RPMI8226 (cell line): ENCODE measurements at regions not wholly inside any gene's neighbourhood (a gene's known extent, or its start where the extent isn't known, plus 50 kb on each side); places are given as distances from the start of the nearest gene placed in this dataset.
A peak's percentile ranks its signal among the peaks of the same experiment; 100 is the strongest.
"Not testable (repeated sequence)": the region's sequence is repeated elsewhere in the genome, so short reads cannot be mapped to it uniquely, and the experiment has no call there.

Source experiments
- DNase-seq: peaks from one replicate; pipeline ENCODE4 v3.0.0-alpha.2; 2015

DNA sequence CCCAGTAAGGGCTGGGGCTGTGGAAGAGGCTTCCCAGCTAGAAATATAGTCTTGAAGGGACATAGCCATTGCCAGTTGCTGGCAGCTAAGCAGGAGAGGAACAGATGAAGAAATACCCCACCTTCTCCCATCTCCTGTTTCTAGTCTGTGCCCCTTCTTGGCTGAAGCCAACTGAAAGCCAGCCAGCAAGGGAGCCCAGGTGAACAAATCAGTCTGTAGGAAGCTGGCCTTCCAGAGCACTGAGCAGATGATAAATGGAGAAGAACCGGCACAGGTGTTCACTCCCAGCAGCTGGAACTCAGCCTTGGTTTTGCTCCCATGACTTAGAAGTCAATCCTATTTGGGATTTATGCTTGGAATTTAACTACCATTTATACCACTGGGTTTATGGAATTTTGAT, 69.2 kb upstream of the DHX40 start:
- no peak for DNase-seq

DNA sequence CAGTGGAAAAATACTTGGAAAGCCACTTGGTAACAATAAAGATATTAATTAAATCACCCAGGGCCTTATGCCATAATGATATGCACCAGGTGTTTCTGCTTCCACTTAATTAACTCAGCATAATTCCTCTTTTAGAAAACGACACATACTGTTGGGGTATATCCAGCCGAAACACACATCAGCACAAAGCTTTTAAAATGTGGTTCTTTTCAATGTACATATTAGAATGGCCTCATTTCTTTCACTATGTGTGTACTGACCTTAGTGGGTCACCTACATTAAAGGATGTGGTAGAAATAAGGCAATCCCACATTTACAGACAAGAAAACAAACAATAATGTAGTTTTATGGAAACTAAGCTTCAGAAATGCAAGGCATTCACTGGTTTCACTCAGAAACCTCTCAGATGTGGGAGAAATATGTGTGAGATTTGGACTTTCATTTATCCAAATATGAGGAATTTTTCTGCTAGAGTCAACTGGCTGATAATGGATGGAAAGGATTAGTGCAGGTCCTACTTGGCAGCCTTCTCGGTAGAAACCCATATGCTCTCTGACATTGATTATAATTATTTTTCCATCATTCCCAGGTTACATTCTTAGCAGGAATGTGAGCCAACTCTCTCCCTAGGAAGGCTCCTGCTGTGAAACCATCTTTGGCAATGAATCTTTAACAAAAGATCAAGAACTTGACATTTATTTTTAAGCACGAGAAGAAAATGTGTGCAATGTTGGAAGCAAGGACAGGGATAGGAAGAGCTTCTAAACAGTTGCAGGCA, 66.7 kb upstream of the DHX40 start:
- DNase-seq, result no peak

DNA sequence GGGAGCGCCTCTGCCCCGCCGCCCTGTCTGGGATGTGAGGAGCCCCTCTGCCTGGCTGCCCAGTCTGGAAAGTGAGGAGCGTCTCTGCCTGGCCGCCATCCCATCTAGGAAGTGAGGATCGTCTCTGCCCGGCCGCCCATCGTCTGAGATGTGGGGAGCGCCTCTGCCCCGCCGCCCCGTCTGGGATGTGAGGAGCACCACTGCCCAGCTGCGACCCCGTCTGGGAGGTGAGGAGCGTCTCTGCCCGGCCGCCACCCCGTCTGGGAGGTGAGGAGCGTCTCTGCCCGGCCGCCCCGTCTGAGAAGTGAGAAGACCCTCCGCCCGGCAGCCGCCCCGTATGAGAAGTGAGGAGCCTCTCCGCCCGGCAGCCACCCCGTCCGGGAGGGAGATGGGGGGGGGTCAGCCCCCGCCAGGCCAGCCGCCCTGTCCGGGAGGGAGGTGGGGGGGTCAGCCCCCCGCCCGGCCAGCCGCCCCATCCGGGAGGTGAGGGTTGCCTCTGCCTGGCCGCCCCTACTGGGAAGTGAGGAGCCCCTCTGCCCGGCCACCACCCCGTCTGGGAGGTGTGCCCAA, 65.2 kb upstream of the DHX40 start:
- DNase-seq, result not testable (repeated sequence)

DNA sequence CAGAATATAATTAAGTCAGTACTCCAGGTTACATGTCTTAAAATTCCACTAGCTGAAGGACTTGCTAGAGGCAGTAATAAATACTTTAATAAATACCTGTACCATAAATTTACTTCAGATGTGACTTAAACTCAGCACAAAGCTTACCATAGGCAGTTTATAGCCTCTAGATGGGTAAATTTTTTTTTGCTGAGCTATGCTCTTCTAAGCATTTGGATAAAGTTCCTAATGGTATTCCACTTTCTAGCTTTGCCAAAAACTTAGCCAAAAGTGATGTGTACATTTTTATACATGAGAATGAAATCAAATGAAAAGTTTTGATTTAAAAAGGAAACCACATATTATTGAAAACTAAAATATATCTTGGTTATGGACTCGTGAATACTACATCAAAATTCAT, 63.7 kb upstream of the DHX40 start:
- DNase-seq, result no peak

DNA sequence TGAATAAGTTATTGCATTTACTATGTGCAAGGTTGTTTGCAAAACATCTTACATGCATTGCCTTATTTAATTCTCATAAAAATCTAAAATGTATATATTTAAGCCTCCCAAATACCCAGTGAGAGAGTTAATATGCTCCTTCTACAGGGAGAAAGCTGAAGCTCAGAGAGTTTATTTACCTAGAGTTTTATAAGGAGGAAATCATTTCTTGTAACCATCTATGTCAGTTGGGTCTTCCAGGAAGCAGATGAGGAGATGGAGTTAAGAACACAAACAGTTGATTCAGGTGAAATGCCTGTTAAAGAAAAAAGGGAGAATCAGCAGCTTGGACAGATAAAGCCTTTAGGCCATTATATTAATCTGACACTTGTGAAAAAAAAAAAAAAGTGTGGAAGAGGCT, 62.6 kb upstream of the DHX40 start:
- DNase-seq, result no peak

DNA sequence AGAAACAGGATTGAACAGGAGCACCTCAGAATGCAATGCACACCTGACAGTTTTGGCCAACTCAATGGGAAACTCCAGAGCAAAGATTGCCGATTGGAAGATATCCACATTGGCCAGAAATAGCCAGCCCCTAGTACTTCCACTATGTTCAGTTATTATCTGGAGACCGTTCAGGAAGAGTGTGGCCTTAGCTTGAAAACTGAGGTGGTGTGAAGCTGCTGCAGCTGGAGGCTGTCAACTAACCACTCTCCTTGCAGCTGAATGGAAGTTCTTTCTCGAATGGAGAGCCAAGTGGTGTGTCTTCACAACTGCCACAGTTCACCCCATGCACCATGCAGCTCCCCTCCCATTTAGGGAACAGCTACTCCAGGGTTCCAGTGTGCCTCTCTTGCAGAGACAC, 61.9 kb upstream of the DHX40 start:
- DNase-seq, result no peak

DNA sequence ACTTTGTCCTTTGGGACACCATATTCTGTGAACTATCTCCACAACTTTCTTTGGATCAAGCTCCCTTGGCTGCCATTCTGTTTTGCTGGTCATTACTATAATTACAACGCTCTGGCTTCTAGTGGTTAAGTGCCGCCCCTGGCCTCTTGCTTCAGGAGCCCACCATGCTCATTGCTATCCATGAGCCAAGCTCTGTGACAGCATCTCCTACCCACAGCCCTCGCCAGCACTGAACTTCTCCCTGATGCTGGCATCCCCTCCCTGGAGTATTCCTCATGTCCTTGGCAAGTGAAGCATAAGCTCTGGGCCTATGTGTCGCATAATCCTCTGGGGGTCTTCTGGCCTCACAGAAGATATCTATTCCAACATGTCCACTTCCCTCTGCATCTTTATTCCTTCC, 60.6 kb upstream of the DHX40 start:
- DNase-seq, result no peak

DNA sequence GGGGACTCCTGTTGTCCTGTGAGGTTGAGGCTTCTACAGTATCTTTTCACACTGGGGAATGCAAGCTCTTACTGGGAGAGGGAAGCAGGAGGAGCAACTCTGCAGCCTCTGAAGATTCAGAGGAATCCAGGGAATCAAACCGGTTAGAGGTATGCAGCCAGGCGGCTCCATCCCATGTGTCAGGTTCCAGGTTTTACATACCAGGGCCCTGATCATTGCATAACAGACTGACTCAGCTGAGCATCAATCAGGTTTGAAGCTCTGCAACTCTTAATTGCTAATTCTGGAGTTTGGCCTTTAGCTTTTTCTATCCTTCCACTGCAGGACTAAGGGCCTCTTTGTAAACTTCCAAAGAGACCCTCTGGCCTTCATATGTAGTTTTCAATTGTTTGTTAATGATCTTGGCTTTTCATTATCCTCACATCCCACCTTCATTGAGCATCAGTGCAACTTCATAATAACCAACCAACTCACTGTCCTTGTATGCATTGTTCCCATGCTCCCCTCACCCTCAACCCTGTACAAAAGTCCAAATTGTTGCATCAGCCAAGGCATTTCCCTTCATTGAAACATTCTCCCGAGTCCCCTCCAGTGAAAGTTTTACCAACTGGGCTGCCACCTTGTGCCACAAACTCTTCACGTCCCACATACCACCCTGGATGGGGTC, 59.7 kb upstream of the DHX40 start:
- no peak for DNase-seq

DNA sequence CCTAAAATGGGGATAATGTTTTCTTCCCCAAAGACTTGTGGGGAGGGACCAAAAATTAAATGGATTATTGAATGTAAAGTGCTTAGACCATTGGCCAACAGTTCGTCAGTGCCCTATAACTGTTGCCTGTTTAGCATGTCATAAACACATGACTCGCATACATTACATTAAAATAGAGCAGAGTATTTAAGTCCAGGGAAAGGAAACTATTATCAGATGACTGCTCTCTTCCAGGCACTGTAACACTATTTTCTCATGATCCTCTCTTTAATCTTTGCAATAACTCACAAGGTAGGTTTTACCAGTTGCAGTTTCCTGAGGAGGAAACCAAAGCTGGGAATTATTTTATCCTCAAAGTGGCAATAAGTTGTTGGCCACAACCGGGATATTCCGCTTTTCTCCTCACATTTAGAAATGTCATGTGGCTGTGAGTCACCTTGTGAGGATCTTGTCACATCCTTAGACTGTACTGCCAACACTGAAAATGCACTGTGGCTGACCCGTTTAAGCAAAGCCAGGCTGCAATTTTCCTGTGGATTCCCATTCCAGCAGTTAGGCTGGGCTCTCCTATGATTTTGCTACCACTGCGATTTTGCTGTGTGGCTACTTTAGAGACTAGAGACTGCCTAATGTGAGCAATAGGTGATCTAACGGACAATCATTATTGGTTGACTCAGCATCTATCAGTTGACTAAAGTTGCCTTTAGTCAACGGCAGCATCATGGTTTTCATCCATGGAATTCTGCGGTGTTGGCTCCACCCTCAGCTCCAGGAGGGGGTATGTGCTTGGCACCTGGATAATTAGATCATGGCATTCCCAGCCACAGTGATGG, 58.3 kb upstream of the DHX40 start:
- DNase-seq, result no peak

DNA sequence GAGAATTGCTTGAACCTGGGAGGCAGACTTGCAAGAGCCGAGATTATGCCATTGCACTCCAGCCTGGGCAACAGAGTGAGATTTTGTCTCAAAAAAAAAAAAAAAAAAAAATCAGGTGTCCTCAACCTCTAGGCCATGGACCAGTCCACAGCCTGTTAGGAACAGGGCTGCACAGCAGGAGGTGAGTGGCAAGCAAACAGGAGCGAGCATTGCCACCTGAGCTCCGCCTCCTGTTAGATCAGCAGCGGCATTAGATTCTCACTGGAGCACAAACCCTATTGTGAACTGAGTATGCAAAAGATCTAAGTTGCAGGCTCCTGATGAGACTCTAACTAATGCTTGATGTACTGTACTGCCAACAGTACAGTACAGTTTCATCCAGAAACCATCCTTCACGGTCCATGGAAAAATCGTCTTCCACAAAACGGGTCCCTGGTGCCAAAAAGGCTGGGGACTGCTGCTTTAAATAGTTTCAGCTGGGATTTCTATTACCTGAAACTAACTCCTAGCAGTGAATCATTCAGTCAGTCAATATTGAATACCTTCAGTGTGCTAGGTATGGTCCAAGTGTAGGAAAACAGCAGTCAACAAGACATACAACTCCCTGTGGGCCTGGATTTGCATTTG, 56.3 kb upstream of the DHX40 start:
- DNase-seq, result no peak

DNA sequence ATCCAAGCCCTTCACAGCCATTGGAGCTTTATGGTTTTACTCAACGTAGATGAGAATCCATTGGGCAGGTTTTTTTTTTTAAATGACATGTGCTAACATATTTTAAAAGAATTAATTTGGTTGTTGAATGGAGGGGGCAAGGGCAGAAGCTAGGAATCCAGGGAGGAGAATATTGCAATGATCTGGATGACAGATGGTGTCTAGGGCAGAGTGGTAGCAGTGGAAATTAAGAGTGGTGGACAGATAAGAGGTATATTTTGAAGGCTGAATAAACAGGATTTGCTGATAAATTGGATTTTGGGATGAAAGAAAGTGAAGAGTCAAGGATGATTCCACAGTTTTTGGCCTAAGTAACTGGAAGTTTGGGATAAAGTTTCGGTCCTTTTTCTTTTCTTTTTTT, 54.8 kb upstream of the DHX40 start:
- DNase-seq, result no peak

DNA sequence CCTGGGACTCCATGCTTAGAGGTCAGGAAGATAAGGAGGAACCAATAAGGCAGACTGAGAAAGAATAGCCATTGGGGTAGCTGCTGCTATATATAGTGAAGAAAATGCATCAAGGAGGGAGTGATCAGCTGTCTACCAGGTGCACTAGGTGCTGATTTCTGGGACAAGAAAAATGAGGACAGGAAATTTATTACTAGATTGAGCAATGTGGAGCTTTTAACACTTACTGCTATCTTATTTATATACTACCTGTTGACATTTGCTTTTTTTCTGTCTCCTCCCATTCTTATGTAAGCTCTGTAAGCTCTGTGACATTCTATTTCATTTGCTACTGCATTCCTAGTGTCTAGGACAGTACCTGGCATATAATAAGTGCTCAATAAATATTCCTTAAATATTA, 53.7 kb upstream of the DHX40 start:
- no peak for DNase-seq

DNA sequence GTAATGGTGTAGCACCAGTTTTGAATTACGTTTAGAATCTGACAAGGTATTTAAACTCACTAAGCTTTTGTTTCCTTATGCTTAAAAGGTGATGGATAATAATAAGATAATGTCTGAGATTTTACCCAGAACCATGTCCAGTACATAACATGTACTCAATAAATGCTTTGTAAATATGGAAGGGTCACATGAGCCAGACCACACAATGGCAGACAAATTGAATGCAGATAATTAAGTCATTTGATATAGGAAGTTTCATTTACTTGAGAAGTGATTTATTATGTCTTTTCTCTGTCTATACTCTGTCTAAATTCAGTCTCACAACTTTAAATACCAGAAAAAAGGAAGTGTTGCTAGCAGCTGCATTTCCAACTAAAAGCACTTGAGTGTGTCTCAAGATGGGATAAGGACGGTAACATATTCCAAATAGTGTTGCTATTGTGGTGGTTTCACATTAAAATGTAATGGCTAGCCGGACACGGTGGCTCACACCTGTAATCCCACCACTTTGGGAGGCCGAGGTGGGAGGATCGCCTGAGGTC, 52.5 kb upstream of the DHX40 start:
- DNase-seq, result no peak

DNA sequence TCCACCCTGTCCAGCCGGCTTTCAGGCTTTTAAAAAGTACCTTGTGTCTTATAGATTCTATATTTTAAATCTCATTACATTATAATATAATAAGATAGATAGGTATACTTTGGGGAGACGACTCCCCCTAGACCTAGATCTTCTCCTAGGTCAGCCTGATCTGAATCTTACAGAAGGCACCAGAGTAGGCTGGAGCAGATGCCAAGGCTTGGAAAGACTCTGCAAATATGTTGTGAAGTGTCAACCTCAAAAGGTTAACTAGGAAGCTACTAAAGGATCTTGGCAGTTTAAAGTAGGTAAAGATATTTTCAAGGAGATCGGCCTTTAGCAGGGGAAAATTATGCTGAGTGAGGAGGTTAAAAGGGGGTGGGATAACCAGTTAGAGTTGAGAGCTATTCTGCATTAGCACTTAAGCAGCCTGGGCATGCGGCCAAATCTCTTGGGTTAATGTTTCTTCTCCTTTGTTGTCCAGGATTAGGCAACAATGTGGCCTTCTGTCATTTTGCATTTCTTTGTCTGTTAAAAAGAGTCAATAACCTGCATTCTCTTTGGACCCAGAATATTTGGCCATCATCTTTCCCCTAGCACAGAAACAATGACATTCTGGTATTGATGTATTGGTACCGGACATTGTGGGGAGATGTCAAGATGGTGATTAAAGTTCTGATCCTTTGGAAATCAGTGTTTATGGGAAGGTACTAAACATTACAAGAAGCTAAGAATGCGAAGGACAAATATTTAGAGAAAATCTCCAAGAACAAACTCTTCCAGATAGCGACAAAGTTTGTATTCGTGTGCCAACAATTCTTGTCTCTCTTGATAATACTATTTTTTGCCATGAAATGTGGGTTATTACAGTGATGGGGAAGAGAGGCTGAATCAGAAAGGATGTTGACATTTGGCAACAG, 51.2 kb upstream of the DHX40 start:
- DNase-seq, result peak; percentile 98
